Activated CD8-positive, alpha-beta memory T cell treated with anti-CD3 and anti-CD28 coated beads for 36 hours (primary cell): ENCODE measurements at regions not wholly inside any gene's neighbourhood (a gene's known extent, or its start where the extent isn't known, plus 50 kb on each side); places are given as distances from the start of the nearest gene placed in this dataset.
"Not testable (repeated sequence)": the region's sequence is repeated elsewhere in the genome, so short reads cannot be mapped to it uniquely, and the experiment has no call there.

Source experiments
- CTCF ChIA-PET: fragments of 350-600 bp; sonication (Branson Sonifier 250); formaldehyde crosslinking; loops from one replicate; lab custom pipeline; 2021; ENCODE audit warnings: antibody characterized with exemption; lab: Charles Lee
- POLR2A ChIA-PET: fragments of 350-600 bp; sonication (Branson Sonifier 250); formaldehyde crosslinking; loops from one replicate; lab custom pipeline; 2021; ENCODE audit warnings: antibody characterized with exemption; lab: Charles Lee

DNA sequence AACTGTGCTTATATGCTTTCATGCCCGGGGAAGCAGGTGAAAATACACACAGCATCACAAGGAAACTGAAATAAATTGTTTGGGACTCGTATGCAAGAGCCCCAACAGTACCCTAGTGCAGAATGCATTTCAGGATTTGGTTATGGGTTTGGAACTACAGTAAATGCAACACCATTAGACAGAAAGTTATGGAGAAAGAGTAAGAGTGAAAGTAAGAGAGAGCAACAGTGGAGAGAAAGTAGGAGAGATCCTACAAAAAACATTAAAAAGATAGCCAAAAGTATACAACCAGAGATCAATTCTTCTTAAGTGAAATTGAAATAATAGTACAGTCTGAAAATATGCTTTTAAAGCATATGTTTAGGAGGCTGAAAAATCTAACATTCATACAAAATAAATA is 231.1 kb downstream of the TFEC start:
- ChIA-PET CTCF (no interaction called here), POLR2A (no interaction called here)

DNA sequence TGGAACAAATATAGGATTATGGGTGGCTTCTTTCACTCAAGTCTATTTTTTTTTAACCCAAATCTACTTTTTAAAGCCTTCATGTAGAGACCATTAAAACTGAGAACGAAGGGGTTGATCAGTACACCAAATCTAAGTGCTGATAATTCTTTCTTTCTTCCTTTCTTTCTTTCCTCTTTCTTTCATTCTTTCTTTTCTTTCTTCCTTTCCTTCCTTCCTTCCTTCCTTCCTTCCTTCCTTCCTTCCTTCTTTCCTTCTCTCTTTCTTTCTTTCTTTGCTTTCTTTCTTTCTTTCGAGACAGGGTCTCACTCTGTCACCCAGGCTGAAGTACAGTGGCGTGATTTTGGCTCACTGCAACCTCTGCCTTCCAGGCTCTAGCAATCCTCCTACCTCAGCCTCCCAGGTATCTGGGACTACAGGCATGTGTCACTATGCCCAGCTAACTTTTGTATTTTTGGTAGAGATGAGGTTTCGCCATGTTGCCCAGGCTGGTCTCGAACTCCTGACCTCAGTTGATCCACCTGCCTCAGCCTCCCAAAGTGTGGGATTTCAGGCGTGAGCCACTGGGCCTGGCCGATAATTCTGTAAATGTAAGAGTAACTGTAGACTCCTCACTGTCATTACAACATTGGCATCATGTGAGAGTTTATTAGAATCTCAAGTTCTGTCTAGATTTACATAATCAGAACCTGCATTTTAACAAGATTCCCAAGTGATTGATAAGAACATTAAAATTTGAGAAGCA is 236.4 kb downstream of the TFEC start:
- POLR2A ChIA-PET, result no interaction called here
- CTCF ChIA-PET, result no interaction called here

DNA sequence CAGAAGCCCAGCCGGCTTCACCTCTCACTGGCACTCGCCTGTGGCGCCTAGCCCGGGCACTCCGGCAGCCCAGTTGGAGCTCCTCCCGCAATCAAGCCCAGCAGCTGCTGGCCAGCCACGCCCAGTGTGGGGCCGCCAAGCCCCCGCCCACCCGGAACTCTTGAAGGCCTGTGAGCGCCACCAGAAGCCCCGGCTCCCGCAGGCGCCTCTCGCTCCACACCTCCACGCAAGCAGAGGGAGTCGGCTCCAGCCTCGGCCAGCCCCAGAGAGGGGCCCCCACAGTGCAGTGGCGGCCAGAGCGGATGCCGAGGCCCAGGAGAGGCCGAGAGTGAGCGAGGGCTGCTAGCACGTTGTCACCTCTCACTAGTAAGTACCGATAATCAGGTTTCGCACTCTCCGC is 240.7 kb downstream of the TFEC start:
- POLR2A ChIA-PET, result no interaction called here
- CTCF ChIA-PET, result no interaction called here

DNA sequence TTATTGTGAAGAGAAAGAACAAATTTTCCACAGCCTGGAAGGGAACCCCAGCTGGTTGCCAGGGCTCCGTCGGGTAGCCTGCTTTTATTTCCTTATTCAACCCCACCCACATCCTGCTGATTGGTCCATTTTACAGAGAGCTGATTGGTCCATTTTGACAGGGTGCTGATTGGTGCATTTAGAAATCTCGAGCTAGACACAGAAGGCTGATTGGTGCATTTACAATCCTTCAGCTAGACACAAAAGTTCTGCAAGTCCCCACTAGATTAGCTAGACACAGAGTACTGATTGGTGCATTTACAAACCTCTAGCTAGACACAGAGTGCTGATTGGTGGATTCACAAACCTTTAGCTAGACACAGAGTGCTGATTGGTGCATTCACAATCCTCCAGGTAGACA is 241.1 kb downstream of the TFEC start:
- POLR2A ChIA-PET, CTCF ChIA-PET: not testable (repeated sequence)

DNA sequence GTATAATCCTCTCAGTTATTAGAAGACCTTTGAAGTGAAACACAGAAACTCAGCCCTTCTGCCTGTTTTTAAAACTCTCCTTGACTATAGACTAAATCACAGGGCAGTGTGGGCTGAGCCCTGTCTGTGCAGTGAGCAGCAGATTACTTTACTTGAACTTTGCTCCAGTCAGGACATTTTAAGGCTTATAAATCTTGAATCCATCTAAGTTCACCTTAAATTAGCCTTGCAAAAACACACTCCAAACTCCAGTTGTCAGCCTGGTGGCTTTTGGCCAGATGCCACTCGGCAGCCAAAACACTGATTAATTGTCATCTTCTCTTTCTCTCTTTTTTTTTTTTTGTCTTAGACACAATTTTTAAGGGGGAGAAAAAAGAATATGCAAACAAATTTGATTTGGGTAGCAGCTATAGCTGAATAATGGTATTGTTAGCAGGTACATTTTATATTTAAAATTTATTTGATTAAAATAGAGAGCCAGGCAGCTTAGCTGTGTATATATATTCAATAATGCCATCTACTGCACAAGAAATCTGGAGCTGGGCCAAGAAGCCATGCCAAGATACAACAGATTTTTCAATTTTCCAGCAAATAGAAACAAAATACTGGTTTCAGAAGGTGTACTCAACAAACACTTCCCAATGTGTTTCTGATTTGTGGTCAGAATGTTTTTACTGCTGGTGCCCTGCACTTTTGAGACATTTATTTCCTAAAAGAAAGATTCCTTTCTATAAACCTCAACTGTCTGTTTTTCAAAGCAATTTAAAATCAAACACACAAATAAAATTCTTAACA is 247.7 kb downstream of the TFEC start:
- CTCF ChIA-PET, result no interaction called here
- POLR2A ChIA-PET, result no interaction called here

DNA sequence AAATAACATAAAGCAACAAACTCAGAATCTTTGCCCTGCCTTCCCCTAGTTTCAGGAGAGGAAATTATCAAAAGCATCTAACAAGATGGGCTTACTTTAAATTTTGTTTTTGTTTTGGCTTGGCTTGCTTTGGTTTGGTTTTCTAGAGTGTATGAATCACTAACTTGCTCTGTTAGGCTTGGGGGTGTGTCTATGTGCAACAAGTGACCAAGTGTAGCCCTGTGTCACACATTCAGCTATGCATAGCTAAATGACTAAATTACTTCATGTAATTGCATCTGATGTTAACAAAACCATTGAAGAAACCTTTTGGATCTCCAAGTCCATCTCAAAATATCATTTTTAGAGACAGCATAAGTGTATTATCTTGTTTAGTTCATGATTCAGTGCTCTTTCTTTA is 251.0 kb downstream of the TFEC start:
- ChIA-PET CTCF (no interaction called here), POLR2A (no interaction called here)

DNA sequence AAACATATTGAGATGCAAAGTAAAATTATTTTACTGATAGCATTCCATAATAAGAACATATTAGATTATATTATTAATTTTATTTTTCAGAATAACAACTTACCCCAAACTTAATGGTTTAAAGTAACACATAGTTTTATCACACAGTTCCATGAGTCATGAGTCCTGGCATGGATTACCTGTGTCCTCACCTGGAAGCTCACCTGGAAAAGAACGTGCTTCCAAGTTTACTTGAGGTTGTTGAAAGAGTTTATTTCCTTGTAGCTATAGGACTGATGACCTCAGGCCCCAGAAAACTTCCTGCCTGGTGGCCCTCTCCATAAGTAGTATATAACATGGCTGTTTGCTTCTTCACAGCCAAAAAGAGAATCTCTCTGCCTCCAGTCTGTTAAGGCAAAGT is 254.6 kb downstream of the TFEC start:
- CTCF ChIA-PET, result no interaction called here

GRCh38 chr7:115763347-115763746 is 267.2 kb downstream of the TFEC start:
- ChIA-PET CTCF (no interaction called here), POLR2A (no interaction called here)

More for the DNA sequence above, 254.6 kb downstream of the TFEC start:
- POLR2A ChIA-PET, result no interaction called here

GRCh38 chr7:115758025-115758424 is 272.5 kb downstream of the TFEC start:
- ChIA-PET CTCF (no interaction called here), POLR2A (no interaction called here)

- CTCF ChIA-PET, result no interaction called here
- POLR2A ChIA-PET, result no interaction called here
These were observed 276.3 kb downstream of the TFEC start for GRCh38 chr7:115754226-115754625.

- ChIA-PET CTCF (interaction anchor here (0.6 kb wide), 1 partner anchor 87 kb away, joined by 6 read pairs; no protein-coding TSS in a partner anchor), POLR2A (no interaction called here)
These were observed 280.6 kb downstream of the TFEC start for GRCh38 chr7:115749924-115750323.

- POLR2A ChIA-PET, result no interaction called here
- CTCF ChIA-PET, result no interaction called here
These were observed 282.3 kb downstream of the TFEC start for GRCh38 chr7:115748123-115748738.

DNA sequence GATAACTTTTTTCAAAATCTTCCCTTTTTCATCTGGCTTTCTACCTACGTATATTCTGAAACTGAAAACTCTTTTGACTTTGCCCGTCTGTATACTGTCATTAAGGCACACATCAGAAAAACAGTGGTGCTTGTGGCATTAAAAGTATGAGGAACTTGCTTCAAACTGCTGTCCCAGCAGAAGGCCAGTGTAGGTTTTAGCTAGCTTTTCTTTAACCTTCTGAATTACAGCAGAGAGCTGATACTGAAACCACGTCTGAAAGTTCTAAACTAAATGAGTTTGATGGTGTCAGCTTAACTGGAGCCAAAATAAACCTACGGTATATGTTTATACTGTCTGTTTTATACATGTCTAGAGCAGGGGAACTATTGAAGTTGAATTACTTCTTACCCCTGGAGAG is 283.4 kb downstream of the TFEC start:
- POLR2A ChIA-PET, result no interaction called here
- CTCF ChIA-PET, result no interaction called here

DNA sequence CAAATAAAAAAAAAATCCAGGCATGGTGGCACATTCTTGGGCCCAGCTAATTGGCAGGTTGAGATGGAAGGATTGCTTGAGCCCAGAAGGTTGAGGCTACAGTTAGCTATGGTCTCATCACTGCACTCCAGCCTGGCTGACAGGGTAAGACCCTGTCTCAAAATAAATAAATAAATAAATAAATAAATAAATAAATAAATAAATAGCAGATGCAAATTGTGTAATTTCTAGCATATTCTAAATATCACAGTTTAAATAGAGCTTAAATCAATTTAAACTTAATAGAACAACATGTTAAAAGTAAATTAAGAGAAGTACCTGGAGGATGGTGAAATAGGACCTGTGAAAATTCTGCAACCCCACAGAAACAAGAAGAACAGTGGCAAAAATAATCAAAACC is 290.5 kb downstream of the TFEC start:
- ChIA-PET POLR2A (no interaction called here), CTCF (no interaction called here)

DNA sequence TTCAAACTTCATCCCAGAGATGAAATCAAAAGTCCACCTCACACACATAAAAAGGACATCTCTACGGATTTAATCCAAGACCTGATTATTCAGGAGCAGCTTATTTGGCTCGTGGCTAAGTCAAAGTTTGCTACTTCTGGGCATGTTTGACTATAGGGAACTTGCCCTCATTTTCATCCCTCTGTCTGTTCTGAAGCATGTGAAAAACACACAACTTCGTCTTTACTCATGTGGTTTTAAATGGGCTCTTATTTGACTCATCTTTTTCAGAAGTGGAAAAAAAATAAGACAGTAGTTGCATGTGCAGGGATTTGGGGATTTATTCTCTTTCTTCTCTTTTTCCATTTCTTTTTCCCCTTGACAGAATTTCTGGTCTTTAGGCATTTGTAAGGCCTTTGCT is 295.9 kb downstream of the TFEC start:
- POLR2A ChIA-PET, result no interaction called here

DNA sequence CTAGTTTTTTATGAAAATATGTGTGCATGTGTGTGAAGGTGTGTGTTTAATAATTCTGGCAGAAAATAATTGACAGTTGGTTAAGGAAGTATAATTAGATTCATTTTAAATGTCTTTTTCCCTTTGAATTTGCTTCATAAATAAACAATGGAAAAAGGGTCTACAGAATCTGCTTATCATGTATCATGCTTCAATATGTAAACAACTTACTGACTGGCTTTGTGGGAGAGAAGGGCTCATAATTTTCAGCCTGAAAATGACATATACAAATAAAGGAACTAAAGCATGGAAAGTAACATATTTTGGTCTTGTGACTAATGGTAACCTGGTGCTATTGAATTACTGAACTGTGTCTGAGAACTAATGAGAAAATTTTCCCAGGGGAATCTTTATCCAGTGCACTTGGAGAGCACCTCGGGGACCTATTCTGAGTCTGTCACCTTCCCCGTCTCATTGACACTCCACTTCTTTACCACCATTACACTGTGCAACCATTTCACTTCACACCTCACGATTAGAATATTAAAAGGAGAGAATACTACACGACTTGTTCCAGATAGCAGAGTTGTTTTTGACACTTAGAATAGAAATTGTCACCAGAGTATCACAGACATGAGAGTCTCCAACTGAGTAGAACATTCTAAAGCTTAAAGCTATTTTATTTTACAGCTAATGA is 298.6 kb downstream of the TFEC start:
- POLR2A ChIA-PET, result no interaction called here
- CTCF ChIA-PET, result no interaction called here

More for the DNA sequence above, 295.9 kb downstream of the TFEC start:
- CTCF ChIA-PET, result no interaction called here

DNA sequence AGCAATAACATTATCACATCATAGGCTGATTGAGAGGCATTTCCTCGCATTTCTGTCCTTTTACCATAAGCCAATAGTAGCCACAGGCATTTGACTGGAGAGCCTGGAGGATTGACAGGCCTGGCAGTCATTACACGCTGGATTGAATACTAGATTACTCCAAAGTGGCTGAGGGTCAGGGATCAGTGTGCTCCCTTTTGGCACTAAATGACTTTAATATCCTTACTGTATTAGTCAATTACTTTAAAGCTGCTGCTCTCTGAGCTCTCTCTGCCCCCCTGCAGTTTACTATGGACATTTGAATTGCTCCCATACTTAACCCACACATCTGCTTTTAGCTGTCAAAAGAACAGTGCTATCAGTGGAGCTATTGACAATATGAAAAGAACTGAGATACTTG is 302.0 kb downstream of the TFEC start:
- POLR2A ChIA-PET, result no interaction called here
- CTCF ChIA-PET, result no interaction called here

DNA sequence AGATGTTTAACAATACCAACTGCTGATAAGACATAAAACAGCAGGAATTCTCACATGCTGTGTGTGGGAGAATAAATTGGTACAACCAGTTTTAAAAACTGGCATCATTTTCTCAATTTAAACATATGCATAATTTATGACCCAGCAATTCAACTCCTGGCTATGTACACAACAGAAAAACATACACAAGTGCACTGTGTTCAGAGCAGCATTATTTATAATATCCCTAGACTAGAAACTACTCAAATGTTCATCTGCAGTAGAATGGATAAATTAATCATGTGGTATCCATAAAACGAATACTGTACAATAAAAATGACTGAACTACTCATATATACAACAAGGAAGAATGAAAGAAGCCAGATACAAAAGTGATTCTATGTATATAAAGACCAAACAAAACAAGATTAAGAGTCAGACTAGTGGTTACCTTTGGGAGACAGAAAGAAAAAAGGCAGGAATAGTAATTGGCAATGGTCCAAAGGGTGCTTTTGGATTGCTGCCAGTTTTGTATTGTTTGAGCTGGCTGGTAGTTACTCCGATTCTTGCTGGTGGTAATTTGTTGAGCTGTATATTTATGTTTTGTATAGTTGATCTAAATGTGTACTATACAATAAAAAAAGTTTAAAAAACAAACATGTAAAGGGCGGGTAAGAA is 306.0 kb downstream of the TFEC start:
- ChIA-PET POLR2A (no interaction called here), CTCF (no interaction called here)

DNA sequence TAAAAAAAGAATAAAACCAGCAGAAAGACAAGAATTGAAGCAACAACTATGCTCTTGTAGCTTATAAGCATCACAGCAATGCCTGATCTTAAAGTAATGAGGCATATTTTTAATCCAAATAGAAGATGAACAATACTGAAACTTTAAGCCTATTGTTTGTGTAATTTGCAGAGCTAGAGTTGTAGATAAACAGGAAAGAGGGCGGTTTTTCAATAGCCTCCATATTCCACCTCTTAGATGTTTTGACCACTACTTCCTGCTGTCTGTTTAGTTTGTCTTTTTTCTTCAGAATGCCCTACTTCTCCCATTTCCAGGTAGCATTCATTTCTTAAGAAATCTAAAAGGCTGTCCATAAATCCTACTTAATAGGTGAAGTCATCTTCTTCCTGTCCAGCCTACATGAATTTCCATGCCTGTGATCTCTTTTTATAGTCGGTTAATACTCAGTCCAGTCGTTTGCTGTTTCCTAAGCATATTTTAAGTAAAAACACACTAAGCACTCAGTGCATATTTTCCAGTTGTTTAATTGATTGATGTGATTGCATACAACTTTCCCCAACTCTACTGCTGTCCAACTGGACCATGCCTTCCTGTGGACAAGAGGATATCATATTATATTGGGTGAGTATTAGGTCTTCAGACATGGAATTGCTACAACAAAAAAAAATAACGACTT is 308.1 kb downstream of the TFEC start:
- ChIA-PET POLR2A (no interaction called here), CTCF (no interaction called here)
